Mesenchymal stem cell (in vitro differentiated cells and primary cell): ENCODE measurements at regions not wholly inside any gene's neighbourhood (a gene's known extent, or its start where the extent isn't known, plus 50 kb on each side); places are given as distances from the start of the nearest gene placed in this dataset.
"Not testable (repeated sequence)": the region's sequence is repeated elsewhere in the genome, so short reads cannot be mapped to it uniquely, and the experiment has no call there.

Experiments
- DNase-seq: peaks from one replicate; pipeline ENCODE4 v3.0.0-alpha.2; 2013
- H2AFZ ChIP-seq: one replicate; pipeline ENCODE4 v1.6.1; 2013; ENCODE audit warnings: low read depth, mild to moderate bottlenecking, control low read depth, inconsistent platforms, low read length, moderate library complexity
- H2AK5ac ChIP-seq: 2 replicates; pipeline ENCODE4 v1.6.1; 2013; ENCODE audit warnings: low read length, moderate library complexity, mild to moderate bottlenecking, inconsistent platforms; ENCODE audit not compliant: severe bottlenecking
- H2BK120ac ChIP-seq: one replicate; pipeline ENCODE4 v1.6.1; 2013; ENCODE audit warnings: low read depth, mild to moderate bottlenecking, inconsistent platforms, low read length, moderate library complexity
- H2BK12ac ChIP-seq, 2 experiments: one replicate each; pipeline ENCODE4 v1.6.1; 2013; ENCODE audit warnings: inconsistent platforms in 2 of 2, low read length in 2 of 2, mild to moderate bottlenecking in 2 of 2, moderate library complexity in 2 of 2, control low read depth in 1 of 2
- H2BK15ac ChIP-seq: one replicate; pipeline ENCODE4 v1.6.1; 2013; ENCODE audit warnings: mild to moderate bottlenecking, low read depth, inconsistent platforms; ENCODE audit not compliant: poor library complexity, severe bottlenecking
- H2BK5ac ChIP-seq: 2 replicates; pipeline ENCODE4 v1.6.1; 2013; ENCODE audit warnings: low read depth, mild to moderate bottlenecking, low read length, control low read depth, inconsistent platforms; ENCODE audit not compliant: poor library complexity, severe bottlenecking
- H3K14ac ChIP-seq, 2 experiments: one replicate each; pipeline ENCODE4 v1.6.1; 2013; ENCODE audit warnings: inconsistent platforms in 2 of 2, low read length in 2 of 2, control low read depth in 1 of 2, mild to moderate bottlenecking in 1 of 2, moderate library complexity in 1 of 2
- H3K18ac ChIP-seq, 2 experiments: one replicate each; pipeline ENCODE4 v1.6.1; 2013; ENCODE audit warnings: inconsistent platforms in 2 of 2, low read length in 2 of 2, control low read depth in 1 of 2, low read depth in 1 of 2, mild to moderate bottlenecking in 1 of 2
- H3K23ac ChIP-seq, 2 experiments: one replicate each; pipeline ENCODE4 v1.6.1; 2013; ENCODE audit warnings: inconsistent platforms in 2 of 2, low read length in 2 of 2, mild to moderate bottlenecking in 2 of 2, moderate library complexity in 2 of 2, control low read depth in 1 of 2
- H3K27ac ChIP-seq: 2 replicates; pipeline ENCODE4 v1.5.1; 2013; ENCODE audit warnings: mild to moderate bottlenecking, moderate library complexity, low read length, control low read depth, inconsistent platforms; ENCODE audit not compliant: poor library complexity, severe bottlenecking
- H3K27me3 ChIP-seq, 2 experiments: 2 replicates each; pipeline versions ENCODE4 v1.6.1 to v1.7.0; 2013; ENCODE audit warnings: low read length in 2 of 2, mild to moderate bottlenecking in 2 of 2, moderate library complexity in 2 of 2, control low read depth in 1 of 2, inconsistent platforms in 1 of 2; ENCODE audit not compliant: control insufficient read depth in 1 of 2, insufficient read depth in 1 of 2
- H3K36me3 ChIP-seq, 2 experiments: 2 replicates each; pipeline versions ENCODE4 v1.6.1 to v1.7.0; 2013; ENCODE audit warnings: low read length in 2 of 2, control low read depth in 1 of 2, inconsistent platforms in 1 of 2, low read depth in 1 of 2, mild to moderate bottlenecking in 1 of 2; ENCODE audit not compliant: insufficient read depth in 2 of 2, control insufficient read depth in 1 of 2
- H3K4ac ChIP-seq, 2 experiments: one replicate each; pipeline ENCODE4 v1.6.1; 2013; ENCODE audit warnings: inconsistent platforms in 2 of 2, low read length in 2 of 2, mild to moderate bottlenecking in 2 of 2, moderate library complexity in 2 of 2, control low read depth in 1 of 2, low read depth in 1 of 2
- H3K4me1 ChIP-seq: 2 replicates; pipeline ENCODE4 v1.6.1; 2013; ENCODE audit warnings: low read depth, low read length, control low read depth; ENCODE audit not compliant: control insufficient read depth, insufficient read depth
- H3K4me2 ChIP-seq: 2 replicates; pipeline ENCODE4 v1.6.1; 2013; ENCODE audit warnings: low read length, mild to moderate bottlenecking, inconsistent platforms; ENCODE audit not compliant: poor library complexity, severe bottlenecking
- H3K4me3 ChIP-seq, 2 experiments: 2 replicates each; pipeline versions ENCODE4 v1.5.1 to v1.7.0; 2013; ENCODE audit warnings: low read length in 2 of 2, mild to moderate bottlenecking in 2 of 2, control low read depth in 1 of 2, low read depth in 1 of 2; ENCODE audit not compliant: insufficient read depth in 1 of 2
- H3K79me1 ChIP-seq: replicated peaks from 2 replicates; pipeline ENCODE4 v1.6.1; 2013; ENCODE audit warnings: mild to moderate bottlenecking, control low read depth, low read length, inconsistent platforms; ENCODE audit not compliant: poor library complexity, severe bottlenecking
- H3K9ac ChIP-seq: 2 replicates; pipeline ENCODE4 v1.7.0; 2013; ENCODE audit warnings: mild to moderate bottlenecking, low read length, moderate library complexity
- H3K9me3 ChIP-seq: 2 replicates; pipeline ENCODE4 v1.7.0; 2013; ENCODE audit warnings: mild to moderate bottlenecking, low read length; ENCODE audit not compliant: control insufficient read depth
- H4K8ac ChIP-seq: one replicate; pipeline ENCODE4 v1.6.1; 2013; ENCODE audit warnings: inconsistent platforms, mild to moderate bottlenecking, low read length, moderate library complexity
- H4K91ac ChIP-seq: one replicate; pipeline ENCODE4 v1.6.1; 2013; ENCODE audit warnings: mild to moderate bottlenecking, low read length, inconsistent platforms
- WGBS: methylation state at CpG from one replicate; pipeline ENCODE4 v1.1.7; 2013; ENCODE audit warnings: mixed read lengths; 5-methylcytosine and 5-hydroxymethylcytosine counted together

GRCh38 chr1:118479351-118479750 is 294.3 kb upstream of the SPAG17 start:
- H3K36me3 ChIP-seq: no peaks in the 10 kb centered on the region
- H3K4me2 ChIP-seq: no peak overlapping the region
- H2BK5ac ChIP-seq: no peak overlapping the region
- DNase-seq: no peak
- H3K4me3 ChIP-seq: no peak overlapping the region
- H2BK120ac ChIP-seq: no peak overlapping the region
- H3K9me3 ChIP-seq: no peaks in the 10 kb centered on the region
- no peak overlapping the region for H3K18ac ChIP-seq
- H3K14ac ChIP-seq: no peak overlapping the region
- peaks cover 1% of the 10 kb centered on the region for H3K4me1 ChIP-seq
- H3K27ac ChIP-seq: no peak overlapping the region
- 91% methylated on average over 3 of the region's 3 CpGs for WGBS
- H2AFZ ChIP-seq: no peak overlapping the region
- no peak overlapping the region for H3K9ac ChIP-seq
- H3K27me3 ChIP-seq: no peaks in the 10 kb centered on the region
- no peaks in the 10 kb centered on the region for H3K79me1 ChIP-seq
- no peak overlapping the region for H2BK15ac ChIP-seq
- H3K23ac ChIP-seq: no peak overlapping the region
- no peak overlapping the region for H2AK5ac ChIP-seq
- H2BK12ac ChIP-seq: no peak overlapping the region
- H4K91ac ChIP-seq: no peak overlapping the region
- no peak overlapping the region for H3K4ac ChIP-seq
- no peak overlapping the region for H4K8ac ChIP-seq

GRCh38 chr1:118473825-118474224 is 288.8 kb upstream of the SPAG17 start:
- no peaks in the 10 kb centered on the region for H3K36me3 ChIP-seq
- no peaks in the 10 kb centered on the region for H3K9me3 ChIP-seq
- no peak overlapping the region for H2BK12ac ChIP-seq
- no peak overlapping the region for H2BK120ac ChIP-seq
- H3K27ac ChIP-seq: no peak overlapping the region
- H3K4me3 ChIP-seq: no peak overlapping the region
- no peak for DNase-seq
- H2AFZ ChIP-seq: no peak overlapping the region
- H2AK5ac ChIP-seq: no peak overlapping the region
- no peak overlapping the region for H3K4ac ChIP-seq
- H3K9ac ChIP-seq: no peak overlapping the region
- H3K23ac ChIP-seq: no peak overlapping the region
- H3K27me3 ChIP-seq: no peaks in the 10 kb centered on the region
- H2BK5ac ChIP-seq: no peak overlapping the region
- 72% methylated on average over 3 of the region's 4 CpGs for WGBS
- no peaks in the 10 kb centered on the region for H3K4me1 ChIP-seq
- no peak overlapping the region for H3K18ac ChIP-seq
- no peak overlapping the region for H2BK15ac ChIP-seq
- no peak overlapping the region for H4K91ac ChIP-seq
- no peak overlapping the region for H3K4me2 ChIP-seq
- no peaks in the 10 kb centered on the region for H3K79me1 ChIP-seq
- no peak overlapping the region for H3K14ac ChIP-seq
- no peak overlapping the region for H4K8ac ChIP-seq

GRCh38 chr1:118464460-118464859 is 279.4 kb upstream of the SPAG17 start:
- H4K91ac ChIP-seq, H3K18ac ChIP-seq, H3K36me3 ChIP-seq, H3K14ac ChIP-seq, H3K23ac ChIP-seq, DNase-seq, H3K4me1 ChIP-seq, H2BK5ac ChIP-seq, H3K79me1 ChIP-seq, H3K9ac ChIP-seq, H3K4me3 ChIP-seq, H4K8ac ChIP-seq, H3K4me2 ChIP-seq, H3K4ac ChIP-seq, H3K27ac ChIP-seq, H2BK120ac ChIP-seq, H2AFZ ChIP-seq, H2AK5ac ChIP-seq, H3K27me3 ChIP-seq, H2BK12ac ChIP-seq, H2BK15ac ChIP-seq: not testable (repeated sequence)
- WGBS: 87% methylated on average over 8 of the region's 8 CpGs
- H3K9me3 ChIP-seq: peaks cover 19% of the 10 kb centered on the region

- H3K36me3 ChIP-seq: no peaks in the 10 kb centered on the region
Observed at GRCh38 chr1:118461154-118461553, 276.1 kb upstream of the SPAG17 start.

More at GRCh38 chr1:118461154-118461553, 276.1 kb upstream of the SPAG17 start:
- H2AFZ ChIP-seq: no peak overlapping the region
- H3K27me3 ChIP-seq: no peaks in the 10 kb centered on the region
- H3K9me3 ChIP-seq: peaks cover 23% of the 10 kb centered on the region
- H2BK15ac ChIP-seq: no peak overlapping the region
- H3K9ac ChIP-seq: no peak overlapping the region
- no peak overlapping the region for H3K4ac ChIP-seq
- no peaks in the 10 kb centered on the region for H3K79me1 ChIP-seq
- H3K4me2 ChIP-seq: no peak overlapping the region
- no peak overlapping the region for H3K18ac ChIP-seq
- H2BK12ac ChIP-seq: no peak overlapping the region
- H4K91ac ChIP-seq: no peak overlapping the region
- no peak overlapping the region for H2BK5ac ChIP-seq
- H4K8ac ChIP-seq: no peak overlapping the region
- no peak overlapping the region for H3K4me3 ChIP-seq
- no peak overlapping the region for H3K27ac ChIP-seq
- DNase-seq: no peak
- H2BK120ac ChIP-seq: no peak overlapping the region
- H3K23ac ChIP-seq: no peak overlapping the region
- H3K14ac ChIP-seq: no peak overlapping the region
- H2AK5ac ChIP-seq: no peak overlapping the region
- no peaks in the 10 kb centered on the region for H3K4me1 ChIP-seq
